Progenitor cell of endocrine pancreas (in vitro differentiated cells): ENCODE measurements at regions not wholly inside any gene's neighbourhood (a gene's known extent, or its start where the extent isn't known, plus 50 kb on each side); places are given as distances from the start of the nearest gene placed in this dataset.

ENCODE experiments used
- DNase-seq: peaks from one replicate; pipeline ENCODE4 v3.0.0; 2021; ENCODE audit warnings: low spot score; ENCODE audit not compliant: unreplicated experiment
- H3K27ac Mint-ChIP-seq: 2 replicates; pipeline ENCODE4 v1.8.0; 2021; ENCODE audit warnings: mild to moderate bottlenecking, moderate library complexity, mixed read lengths
- H3K27me3 Mint-ChIP-seq: 2 replicates; pipeline ENCODE4 v1.8.0; 2021; ENCODE audit warnings: mixed read lengths
- H3K36me3 Mint-ChIP-seq: 2 replicates; pipeline ENCODE4 v1.8.0; 2022; ENCODE audit warnings: mixed read lengths; ENCODE audit not compliant: insufficient read depth
- H3K4me1 Mint-ChIP-seq: 2 replicates; pipeline ENCODE4 v1.8.0; 2021; ENCODE audit warnings: low read depth, mixed read lengths
- H3K4me3 Mint-ChIP-seq: 2 replicates; pipeline ENCODE4 v1.8.0; 2021; ENCODE audit warnings: low read depth, mild to moderate bottlenecking, moderate library complexity, mixed read lengths
- H3K9me3 Mint-ChIP-seq: 2 replicates; pipeline ENCODE4 v1.8.0; 2021; ENCODE audit warnings: low read depth, mixed read lengths
- TF ChIP-seq, protein P1 (sequence below): fragments of 200-600 bp; sonication (generic); IDR thresholded peaks from one replicate; pipeline ENCODE4 v1.5.0; 2021; ENCODE audit warnings: antibody characterized with exemption, mild to moderate bottlenecking; ENCODE audit not compliant: unreplicated experiment

DNA sequence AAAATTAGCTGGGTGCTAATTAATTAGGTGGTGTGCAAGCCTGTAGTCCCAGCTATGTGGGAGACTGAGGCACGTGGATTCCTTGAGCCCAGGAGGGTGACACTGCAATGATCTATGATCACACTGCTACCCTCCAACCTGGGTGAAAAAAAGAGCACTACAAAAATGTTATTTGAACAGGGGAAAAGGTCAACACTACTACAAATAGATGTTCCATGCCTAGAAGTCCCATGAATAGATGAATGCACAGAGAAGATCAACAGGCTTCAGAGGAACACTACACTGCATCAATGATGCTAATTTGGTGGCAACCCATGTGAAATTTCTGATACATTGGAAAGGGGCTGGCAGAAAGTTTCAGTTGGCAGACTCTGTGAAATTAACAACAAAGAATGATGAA, 105.4 kb upstream of the FHIT start:
- H3K4me3 Mint-ChIP-seq, result no peak overlapping the region
- no peaks in the 10 kb centered on the region for H3K36me3 Mint-ChIP-seq
- no peaks in the 10 kb centered on the region for H3K27me3 Mint-ChIP-seq
- TF ChIP-seq, protein P1, sequence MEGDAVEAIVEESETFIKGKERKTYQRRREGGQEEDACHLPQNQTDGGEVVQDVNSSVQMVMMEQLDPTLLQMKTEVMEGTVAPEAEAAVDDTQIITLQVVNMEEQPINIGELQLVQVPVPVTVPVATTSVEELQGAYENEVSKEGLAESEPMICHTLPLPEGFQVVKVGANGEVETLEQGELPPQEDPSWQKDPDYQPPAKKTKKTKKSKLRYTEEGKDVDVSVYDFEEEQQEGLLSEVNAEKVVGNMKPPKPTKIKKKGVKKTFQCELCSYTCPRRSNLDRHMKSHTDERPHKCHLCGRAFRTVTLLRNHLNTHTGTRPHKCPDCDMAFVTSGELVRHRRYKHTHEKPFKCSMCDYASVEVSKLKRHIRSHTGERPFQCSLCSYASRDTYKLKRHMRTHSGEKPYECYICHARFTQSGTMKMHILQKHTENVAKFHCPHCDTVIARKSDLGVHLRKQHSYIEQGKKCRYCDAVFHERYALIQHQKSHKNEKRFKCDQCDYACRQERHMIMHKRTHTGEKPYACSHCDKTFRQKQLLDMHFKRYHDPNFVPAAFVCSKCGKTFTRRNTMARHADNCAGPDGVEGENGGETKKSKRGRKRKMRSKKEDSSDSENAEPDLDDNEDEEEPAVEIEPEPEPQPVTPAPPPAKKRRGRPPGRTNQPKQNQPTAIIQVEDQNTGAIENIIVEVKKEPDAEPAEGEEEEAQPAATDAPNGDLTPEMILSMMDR, result no peak
- H3K27ac Mint-ChIP-seq, result no peak overlapping the region
- H3K4me1 Mint-ChIP-seq, result peaks cover 3% of the 10 kb centered on the region
- DNase-seq, result no peak
- H3K9me3 Mint-ChIP-seq, result peaks cover 4% of the 10 kb centered on the region

DNA sequence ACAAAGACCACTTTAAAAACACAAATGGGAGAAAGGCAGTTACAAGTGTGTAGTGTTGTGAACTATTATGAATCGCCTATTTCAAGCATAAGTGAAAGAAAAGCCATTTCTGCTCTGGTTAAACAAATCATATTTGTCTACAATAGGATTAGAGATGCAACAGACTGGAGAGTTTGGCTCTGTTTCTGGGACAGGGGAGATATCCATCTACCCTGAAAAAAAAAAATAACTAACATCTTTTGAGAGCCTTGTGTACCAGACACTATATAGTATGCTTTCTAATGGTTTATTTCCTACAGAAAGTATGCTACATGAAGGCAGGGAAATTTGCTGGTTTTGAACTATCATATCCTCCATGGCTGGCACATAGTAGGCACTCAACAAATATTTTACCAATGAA, 106.7 kb upstream of the FHIT start:
- TF ChIP-seq, protein P1, result no peak
- Mint-ChIP-seq H3K9me3 (peaks cover 4% of the 10 kb centered on the region), H3K4me1 (peaks cover 3% of the 10 kb centered on the region), H3K36me3 (no peaks in the 10 kb centered on the region), H3K27me3 (no peaks in the 10 kb centered on the region), H3K4me3 (no peak overlapping the region), H3K27ac (no peak overlapping the region)
- DNase-seq, result no peak

DNA sequence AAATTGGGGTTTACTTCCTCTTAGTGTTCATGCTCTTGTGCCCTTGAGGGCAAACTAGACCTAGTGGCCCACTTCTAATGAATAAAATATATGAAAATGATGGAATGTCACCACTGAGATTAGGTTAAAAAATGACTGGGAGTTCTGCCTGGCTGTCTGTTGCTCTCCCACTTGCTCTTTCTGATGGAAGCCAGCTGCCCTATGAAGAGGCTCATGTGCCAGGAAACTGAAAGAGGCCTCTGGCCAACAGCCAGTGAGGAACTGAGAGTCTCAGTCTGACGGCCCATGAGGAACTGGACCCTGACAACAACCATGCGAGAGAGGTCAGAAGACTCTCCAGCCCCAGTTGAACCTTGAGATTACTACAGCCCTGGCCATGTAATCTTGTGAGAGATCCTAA, 107.1 kb upstream of the FHIT start:
- TF ChIP-seq, protein P1, result no peak
- peaks cover 5% of the 10 kb centered on the region for H3K9me3 Mint-ChIP-seq
- no peaks in the 10 kb centered on the region for H3K36me3 Mint-ChIP-seq
- H3K27me3 Mint-ChIP-seq, result no peaks in the 10 kb centered on the region
- H3K4me3 Mint-ChIP-seq, result no peak overlapping the region
- DNase-seq, result no peak
- no peak overlapping the region for H3K27ac Mint-ChIP-seq
- peaks cover 3% of the 10 kb centered on the region for H3K4me1 Mint-ChIP-seq

DNA sequence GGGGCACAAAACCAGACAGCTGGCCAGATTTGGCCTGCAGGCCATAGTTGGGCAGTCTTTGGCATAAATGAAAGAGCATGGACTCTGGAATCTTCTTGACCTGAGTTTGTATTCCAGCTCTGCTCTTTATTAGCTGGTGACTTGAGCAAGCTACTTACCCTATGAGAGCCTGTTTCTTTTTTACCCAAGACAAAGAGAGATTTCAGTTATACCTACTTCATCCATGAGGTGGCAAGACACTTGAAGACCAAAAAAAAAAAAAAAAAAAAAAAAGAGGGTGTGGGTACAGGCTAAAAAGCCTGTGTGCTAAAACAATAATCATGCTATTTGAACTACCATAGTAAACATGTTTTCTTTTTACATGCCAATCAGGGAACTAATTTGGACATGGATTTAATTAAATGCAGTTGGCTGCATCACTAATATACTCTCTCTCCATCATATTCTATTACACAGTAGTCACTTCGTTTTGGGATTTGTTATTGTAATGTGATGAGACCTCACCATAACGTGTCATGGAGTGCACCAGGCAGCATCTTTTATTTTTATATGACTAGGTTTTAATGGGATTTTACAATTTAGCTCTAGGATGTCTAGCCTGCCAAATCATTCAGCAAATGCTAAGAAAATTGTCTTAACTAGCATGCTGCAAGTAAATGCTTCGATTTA, 109.2 kb upstream of the FHIT start:
- H3K4me1 Mint-ChIP-seq, result peaks cover 3% of the 10 kb centered on the region
- H3K4me3 Mint-ChIP-seq, result no peak overlapping the region
- no peaks in the 10 kb centered on the region for H3K27me3 Mint-ChIP-seq
- TF ChIP-seq, protein P1, result no peak
- H3K9me3 Mint-ChIP-seq, result peaks cover 8% of the 10 kb centered on the region
- no peak for DNase-seq
- H3K36me3 Mint-ChIP-seq, result peaks cover 3% of the 10 kb centered on the region
- no peak overlapping the region for H3K27ac Mint-ChIP-seq

DNA sequence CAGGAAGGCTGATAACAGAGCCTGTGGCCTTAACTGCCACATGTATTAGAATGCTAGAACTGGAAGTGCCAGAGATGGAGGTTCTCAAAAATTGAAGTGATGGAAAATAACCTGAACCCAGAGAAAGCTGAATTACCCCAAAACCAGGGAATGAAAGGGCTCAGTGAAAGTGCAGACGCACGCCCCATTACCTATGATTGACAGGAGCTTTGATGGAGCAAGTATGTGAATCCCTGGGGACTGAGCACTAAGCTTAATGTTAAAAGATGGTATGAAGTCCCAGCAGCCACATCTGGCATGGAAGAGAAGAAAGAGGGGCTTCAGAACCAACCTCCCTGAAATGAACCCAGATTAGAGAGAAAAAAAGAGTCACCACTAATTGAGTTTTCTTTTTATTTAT, 118.4 kb upstream of the FHIT start:
- Mint-ChIP-seq H3K4me1 (peaks cover 4% of the 10 kb centered on the region), H3K27ac (no peak overlapping the region), H3K27me3 (no peaks in the 10 kb centered on the region), H3K36me3 (no peaks in the 10 kb centered on the region), H3K4me3 (no peak overlapping the region), H3K9me3 (peaks cover 9% of the 10 kb centered on the region)
- TF ChIP-seq, protein P1, result no peak
- DNase-seq, result no peak
